DMS53 treated with DMSO at 0.1 percent for 48 hours (cell line): ENCODE measurements at regions not wholly inside any gene's neighbourhood (a gene's known extent, or its start where the extent isn't known, plus 50 kb on each side); places are given as distances from the start of the nearest gene placed in this dataset.

Source experiments
- DNase-seq: peaks from one replicate; lab custom pipeline; 2025; ENCODE audit not compliant: unreplicated experiment; lab: John Stamatoyannopoulos, UW

DNA sequence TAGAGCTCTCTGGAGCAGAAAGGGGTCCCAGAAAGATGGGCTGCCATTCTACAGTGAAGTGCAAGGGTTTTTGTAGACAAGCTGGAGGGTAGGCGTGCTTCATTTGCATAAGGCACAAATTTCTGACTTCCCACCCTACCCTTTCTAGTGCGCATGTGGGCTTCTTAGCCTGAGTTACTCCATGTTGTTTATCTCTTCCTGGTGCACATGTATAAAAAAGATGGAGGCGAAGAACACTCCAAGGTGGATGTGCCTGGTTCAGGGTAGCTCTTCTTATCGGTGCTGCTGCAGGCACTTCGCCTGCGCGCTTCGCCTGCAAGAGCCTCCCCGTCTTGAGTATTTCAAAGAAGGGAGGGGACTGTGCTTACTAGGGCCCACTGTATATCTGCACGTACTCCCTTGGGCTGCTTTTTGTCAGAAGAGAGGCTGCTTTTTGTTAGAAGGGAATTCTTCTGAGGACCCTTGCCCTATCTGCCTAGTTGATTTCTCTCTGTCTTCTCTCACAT is 1047.3 kb upstream of the CNTN5 start:
- DNase-seq = no peak

DNA sequence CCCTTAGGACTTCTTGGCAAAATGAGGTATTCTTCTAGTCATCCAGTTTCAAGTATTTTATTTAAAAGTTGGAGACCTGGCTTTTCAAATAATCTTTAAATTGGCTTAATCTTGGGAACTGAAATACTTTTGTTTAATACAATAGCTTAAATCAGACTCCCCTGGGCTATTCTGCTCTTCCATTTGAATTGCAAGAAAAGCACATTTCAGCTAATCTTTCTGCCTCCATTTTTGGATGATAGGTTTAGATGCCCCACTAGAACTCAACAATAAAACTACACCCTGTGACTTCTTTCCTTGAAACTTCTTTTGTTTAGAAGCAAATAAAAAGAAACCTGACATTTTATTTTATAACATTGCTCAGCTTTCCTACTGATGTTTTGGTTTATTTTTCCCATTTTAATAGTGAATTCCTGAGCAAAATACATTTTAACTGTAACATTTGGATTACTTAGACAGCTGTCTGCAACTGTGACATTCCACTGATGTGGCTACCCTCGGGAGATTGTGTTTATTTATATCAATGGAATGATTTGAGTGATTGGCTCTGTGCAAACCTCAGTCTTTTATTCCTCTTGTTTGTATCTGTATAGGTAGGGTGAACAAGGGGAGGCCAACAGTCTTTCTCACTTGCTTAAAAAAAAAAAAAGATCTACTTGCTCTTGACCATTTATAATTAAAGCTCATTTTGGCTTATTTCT is 1045.8 kb upstream of the CNTN5 start:
- no peak for DNase-seq

DNA sequence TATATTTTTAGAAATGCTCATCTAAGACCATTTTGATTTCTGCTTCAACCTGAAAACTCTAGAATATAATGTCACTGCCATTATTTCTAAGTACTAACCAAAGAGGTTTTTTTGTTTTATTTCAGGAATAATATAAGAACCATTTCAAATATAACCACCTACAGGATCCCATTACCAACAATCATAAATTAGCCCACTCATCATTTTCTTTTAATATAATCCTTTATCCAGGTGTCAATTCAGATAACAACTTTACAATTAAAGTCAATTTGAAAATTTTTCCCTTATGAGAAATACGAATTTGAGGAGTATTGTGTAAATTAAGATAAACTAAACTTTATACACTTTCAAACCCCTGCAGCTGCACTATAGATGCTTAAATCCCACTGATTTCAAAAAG is 1043.0 kb upstream of the CNTN5 start:
- no peak for DNase-seq

DNA sequence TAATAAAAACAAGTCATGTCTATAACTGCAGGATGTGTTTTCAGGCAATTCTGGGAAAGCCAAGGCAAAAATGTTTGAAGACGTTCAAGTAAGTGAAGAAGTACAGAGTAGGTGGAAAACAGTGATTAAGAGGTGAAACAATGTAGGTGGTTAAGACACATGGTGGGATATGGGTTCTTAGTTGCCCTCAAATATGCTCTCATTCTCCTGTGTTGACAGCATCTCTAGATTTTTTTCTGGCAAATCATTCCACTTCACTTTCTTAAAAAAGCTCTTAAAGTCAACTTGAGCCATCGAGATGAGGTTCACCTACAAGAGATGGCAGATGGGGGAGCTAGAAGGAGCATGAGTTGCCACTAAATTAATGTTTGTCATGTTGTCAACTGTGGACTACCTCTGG is 1041.0 kb upstream of the CNTN5 start:
- DNase-seq = no peak

DNA sequence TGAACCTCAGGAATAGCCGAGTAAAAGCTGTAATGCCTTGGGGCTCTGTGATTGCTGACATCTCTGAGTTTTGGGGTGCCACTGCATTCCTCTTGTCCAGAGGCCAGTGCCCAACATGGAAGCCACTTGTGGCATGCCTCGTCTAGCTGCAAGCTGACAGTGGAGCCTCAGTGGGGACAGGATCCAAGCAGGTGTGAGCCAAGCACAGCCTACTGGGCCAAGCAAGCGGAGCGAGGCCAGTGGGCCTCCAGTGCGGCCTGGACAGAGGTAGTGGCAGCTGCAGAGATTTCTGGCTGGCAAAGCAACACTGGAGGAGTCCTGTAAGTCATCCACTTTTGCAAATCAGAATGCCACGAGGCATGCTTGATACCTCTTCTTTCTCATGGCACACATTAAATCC is 1038.2 kb upstream of the CNTN5 start:
- DNase-seq = no peak

DNA sequence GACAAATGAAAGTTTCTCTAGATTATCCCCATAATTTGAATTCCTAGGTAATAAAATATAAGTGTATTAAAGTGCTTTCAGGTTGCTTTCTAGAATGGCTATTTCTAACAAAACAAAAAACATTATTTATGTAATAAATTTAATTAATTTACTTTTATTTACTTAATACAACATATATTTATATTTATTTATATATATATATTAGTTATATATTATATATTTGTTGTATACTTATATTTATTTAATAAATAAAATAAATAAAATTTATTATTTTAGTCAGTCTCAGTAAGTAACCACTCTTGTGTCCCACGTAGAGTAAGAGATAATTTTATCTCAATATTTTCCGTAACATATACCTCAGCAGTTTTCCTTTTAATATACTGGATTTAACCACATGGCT is 1031.6 kb upstream of the CNTN5 start:
- DNase-seq = no peak

DNA sequence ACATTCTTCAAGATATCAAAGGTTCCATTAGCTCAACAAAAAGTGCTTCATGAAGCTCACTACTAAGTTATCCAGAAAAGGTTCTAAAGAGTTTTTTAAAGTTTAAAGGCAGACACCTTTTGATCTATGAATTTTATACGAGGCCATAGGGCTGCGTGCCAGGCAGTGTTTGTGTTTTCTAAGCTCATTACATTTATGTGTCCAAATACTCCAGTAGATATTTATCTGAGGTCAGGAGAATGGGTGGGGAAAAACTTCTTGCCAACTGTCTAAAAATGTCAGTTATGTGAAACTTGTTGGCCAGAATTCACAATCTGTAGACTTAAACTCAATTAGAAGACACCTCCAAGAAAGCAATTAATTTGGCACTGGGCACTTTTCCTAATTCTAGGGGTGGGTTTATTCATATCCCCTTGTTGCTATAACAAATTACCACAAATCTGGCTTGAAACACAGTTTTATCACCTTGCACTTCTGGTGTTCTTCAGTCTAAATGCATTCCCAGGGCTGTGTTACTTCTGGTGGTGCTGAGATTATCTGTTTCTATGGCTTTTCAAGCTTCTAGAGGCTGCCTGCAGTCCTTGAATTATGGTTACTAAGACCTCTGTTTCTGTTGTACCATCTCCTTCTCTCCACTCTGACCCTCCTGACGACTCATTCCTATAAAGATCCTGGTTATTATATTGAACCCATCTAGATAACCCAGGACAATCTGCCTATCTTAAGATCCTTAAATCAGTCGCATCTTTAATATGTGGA is 1030.4 kb upstream of the CNTN5 start:
- DNase-seq = no peak

DNA sequence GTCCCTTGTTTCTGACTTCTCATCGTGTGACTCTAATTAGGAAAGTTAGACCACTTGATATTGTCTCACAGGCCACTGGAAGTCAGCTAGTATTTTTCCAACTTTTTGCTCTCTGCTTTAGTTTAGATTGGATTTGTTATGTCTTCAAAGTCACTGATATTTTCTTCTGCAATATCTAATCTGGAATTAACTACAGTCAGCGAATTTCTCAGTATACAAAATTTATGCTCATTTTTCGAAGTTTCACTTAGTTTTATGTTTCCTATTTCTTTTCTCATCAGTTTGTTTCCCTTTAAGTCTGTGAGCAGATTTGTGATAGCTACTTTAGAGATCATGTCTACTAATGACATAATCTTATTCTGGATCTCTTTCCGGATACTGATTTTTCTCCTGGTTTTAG is 1027.2 kb upstream of the CNTN5 start:
- no peak for DNase-seq

DNA sequence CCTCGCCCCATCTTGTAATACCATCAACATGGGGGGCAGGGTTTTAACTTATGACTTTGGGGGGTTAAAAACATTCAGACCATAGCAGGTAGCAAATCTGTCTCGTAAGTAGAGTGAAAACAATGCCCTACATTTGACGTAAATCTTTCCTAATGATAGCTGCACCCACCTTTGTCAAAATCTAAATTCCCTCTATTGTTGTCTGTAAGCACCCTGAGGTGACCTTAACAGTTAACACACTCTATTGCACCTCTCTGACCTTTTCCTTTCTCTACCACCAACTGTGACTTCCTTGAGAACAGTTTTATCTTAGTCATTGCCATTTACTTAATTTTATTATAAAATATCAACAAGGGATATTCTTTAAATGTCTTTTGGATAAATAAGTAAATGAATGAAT is 1024.9 kb upstream of the CNTN5 start:
- no peak for DNase-seq

DNA sequence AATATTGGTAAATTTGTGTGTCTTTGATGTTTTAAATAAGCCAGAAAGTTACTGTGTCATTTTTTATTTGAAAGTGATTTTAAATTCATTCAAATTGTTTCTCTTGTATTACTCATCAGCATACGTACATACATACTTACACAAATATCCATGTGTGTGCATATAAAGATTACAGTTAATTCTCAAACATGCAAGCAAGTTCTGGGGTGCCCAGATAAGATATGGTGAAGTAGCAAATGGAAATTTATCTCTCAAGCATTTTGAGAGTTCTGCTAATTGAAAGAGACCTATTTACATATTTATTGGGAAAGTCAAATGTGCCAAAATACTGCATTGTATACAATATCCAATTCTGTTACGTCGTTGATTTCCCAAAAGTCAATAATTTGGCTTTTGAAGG is 1024.0 kb upstream of the CNTN5 start:
- DNase-seq = no peak

DNA sequence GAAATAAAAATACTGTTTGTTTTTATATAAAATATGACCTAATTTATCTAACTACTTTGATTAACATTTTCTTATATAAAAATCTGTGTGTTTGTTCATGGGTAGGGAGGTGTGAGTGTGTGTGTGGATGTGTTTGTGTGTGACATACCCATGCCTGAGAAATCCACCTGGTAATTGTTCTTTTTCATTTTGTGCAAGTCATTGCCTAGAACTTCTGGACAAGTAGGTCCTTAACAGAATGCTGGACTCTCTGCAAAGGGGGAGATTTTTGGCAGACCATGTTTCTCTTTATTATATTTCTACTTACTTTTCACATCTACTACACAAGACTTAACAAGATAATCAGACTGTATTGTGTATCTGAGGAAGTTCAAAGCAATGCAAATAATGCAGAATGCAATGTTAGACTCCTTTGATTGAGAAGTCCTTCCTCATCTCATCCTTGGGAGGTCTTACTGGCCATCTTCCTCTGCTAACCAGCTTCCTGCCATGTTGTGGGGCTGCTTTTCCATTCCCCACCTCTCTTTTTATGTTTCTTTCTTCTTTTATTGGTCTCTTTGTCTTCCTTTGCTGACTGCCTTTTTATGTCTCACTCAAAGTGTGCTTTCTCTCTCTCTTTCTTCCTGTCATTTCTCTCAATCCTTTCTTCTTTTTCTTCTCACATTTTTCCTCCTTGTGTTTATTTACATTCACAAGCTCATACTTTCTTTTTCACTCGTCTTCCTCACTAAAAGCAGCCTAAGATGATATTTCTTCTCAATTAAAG is 1017.0 kb upstream of the CNTN5 start:
- no peak for DNase-seq

DNA sequence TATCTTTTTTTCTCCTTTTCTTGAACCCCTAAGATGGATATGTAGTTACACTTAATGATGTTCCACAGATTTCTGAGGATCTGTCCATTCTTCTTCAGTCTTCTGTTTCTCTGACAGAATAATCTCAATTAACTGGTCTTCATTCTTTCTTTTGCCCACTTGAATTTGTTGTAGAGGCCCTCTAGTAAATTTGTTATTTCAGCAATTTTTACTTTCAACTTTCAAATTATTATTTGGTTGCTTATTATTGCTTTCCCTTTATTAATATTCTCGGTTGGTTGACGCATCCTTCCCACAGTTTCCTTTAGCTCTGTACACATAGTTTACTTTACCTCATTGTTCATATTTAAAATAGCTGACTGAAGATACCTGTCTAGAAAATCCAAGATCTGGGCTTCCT is 1013.7 kb upstream of the CNTN5 start:
- no peak for DNase-seq

DNA sequence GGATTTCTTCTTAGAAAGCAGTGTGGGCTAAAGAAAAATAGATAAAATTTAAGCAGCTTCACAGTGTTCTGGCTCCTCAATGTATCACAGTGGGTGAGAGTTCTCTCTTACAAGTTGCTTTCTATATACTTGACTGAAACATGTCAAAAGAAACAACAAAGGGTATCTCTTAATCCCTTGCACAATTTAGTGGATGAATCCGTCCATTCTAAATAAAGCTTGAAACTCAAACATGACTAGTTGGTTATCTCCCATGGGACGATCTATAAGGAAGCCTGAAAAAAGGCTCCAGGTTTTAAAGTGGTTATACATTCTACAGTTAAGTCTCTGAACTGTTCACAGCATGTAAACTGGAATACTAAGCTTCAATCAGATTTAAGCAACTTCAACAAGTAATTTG is 993.1 kb upstream of the CNTN5 start:
- no peak for DNase-seq

DNA sequence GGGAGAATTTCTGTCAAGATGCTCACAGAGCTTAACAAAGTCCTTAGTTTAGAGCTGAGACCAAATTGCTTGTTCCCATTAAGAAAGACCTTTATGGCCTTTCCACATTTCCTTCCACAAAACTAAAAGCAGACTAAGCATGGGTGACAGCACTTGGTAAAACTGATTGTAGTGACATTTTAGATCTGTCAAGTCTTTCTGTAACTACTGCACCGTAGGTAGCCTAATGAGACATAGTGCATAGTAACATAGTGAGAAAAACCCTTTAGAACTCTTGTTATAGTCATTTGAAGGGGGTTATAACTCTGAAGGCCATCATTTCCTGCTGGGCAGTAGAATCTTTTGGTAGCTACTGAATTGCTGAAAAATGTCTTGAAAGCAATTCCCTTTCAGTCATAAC is 990.9 kb upstream of the CNTN5 start:
- DNase-seq = no peak

DNA sequence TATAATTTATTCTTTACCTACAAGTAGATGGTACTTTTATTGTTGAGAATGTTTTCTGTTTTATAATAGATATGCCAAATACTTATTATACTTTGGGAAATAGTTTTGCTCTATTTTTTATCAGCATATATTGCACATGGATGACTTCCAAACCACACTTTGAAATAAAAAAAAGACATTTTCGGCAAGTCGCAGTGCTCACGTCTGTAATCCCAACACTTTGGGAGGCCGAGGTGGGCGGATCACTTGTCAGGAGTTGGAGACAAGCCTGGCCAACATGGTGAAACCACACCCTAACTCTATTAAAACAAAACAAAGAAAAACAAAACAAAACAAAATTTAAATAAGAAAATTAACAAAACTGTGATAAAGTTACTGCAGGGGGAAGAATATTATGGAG is 983.9 kb upstream of the CNTN5 start:
- DNase-seq = no peak

DNA sequence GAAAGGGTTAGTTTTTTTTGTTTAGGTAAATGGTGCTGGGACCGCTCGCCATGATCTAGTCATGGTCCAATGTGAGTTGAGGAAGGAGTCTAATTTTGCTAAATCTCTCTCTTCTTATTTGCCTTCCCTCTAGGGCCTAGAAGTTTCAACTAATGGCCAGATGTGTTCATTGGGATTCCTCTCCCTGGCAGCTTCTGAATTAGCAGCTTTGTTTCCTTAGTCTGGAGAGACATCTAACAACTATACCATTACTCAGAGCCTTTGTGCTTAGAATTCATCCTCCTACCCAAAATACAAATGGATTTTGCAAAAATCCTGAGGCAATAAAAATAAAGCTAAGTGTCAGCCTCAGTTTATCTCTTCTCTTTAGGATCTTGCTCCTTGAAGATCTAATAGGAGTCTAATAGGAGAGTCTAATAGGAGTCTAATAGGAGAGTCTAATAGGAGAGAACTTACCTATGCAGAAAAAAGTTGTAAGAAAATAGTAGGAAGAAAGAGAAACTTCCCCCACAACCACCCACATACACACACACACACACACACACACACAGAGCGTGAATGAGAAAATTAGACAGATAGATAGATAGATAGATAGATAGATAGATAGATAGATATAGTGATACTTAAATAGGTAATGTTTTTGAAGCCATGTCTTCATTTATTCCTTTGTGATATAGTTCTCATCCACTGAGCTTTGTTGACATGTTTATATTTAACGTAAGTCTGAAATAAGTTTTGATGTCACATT is 980.5 kb upstream of the CNTN5 start:
- DNase-seq = no peak

DNA sequence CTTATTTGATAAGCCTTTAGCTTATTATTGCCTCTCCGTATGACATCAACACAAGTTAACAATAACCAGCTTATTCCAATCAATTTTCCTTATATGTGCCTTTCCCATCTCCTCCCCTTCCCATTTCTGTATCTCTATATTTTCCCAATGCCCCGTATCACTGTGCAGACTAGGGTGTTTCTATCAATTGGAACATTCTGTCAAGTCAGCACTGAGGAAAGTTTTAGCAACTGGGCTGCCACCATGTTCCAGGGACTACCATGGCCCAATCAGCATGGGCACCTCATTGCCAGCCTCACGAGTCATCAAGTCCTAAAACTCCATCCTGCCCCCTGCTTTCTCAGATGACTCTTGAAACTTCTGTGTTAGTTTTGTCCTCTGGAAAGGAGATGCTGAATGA is 973.1 kb upstream of the CNTN5 start:
- no peak for DNase-seq

DNA sequence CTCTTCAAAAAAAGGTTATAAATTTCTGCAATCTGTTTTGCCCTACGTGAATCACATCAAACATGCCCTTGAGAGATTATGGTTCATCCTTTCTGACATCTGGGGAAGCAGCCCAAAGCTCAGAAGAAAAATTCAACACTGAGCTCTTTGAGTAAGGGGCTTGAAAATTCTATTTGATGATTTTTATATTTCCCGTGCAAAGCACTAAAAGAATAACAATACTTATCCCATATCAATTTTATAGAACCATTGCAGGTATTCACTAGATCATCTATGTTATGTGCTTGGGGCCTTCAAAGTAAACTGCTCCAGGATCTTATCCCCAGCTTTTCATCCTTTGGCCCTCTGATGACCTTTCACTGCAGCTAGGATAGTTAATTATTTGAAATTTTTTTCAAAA is 966.9 kb upstream of the CNTN5 start:
- DNase-seq = no peak

DNA sequence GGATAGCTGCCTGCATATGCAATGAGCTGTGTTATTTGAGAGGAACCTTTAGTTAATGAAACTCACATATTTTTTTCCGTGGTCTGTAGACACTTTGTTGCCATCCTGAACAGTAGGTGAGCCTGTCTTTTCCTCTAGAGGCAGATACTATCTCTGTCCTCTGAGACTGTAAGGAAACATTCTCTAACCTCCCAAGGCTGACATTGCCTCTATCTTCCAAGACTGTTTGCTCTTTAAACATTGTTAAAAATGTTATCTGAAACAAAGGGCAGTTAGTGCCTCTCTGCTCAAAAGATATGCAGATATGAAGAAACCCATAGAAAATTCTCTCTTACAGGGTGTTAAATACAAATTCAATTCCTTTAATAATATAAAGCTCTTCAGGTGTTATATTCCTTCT is 963.8 kb upstream of the CNTN5 start:
- DNase-seq = no peak

DNA sequence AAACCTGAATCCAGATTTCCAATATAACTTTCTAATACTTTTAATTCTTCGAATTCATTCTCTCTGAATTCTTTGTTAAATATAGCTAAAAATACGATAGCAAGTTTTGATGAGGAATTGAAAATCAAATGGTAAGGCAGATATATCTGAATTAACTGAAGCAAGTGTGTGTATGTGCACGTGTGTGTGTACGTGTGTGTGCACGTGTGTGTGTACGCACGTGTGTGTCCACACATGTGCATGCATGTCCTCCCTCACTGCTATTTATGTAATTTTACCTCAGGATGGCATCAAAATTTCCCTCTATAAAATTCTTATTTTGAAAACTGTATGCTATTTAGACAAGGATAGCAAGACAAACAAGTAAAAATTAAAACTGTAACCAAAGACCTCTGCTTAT is 961.3 kb upstream of the CNTN5 start:
- no peak for DNase-seq

DNA sequence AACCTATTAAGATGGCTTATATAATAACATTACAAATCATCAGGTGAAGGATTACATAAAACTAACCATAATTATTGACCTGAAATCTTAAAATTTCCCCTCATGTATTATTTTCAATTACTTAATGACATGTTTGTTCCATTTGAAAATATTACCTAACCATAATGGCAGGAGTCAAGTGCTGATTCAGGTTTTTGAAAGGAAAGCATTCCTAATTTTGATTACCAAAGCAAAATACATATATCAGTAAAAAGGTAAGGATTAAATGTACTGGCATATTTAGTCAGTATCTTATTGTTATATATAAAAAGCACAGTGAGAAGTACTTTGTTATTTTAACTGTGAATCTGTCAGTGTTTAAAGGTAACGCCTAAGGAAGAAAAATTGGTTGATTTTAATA is 960.0 kb upstream of the CNTN5 start:
- no peak for DNase-seq
